Prostate gland (tissue), 2 donors: ENCODE measurements at regions not wholly inside any gene's neighbourhood (a gene's known extent, or its start where the extent isn't known, plus 50 kb on each side); places are given as distances from the start of the nearest gene placed in this dataset.

Source experiments
- POLR2A ChIP-seq: fragments of 450-650 bp; IDR thresholded peaks from one replicate; pipeline ENCODE4 v1.6.1; 2016; ENCODE audit warnings: antibody characterized with exemption, mild to moderate bottlenecking
- POLR2AphosphoS5 ChIP-seq: sonication (generic); formaldehyde crosslinking; IDR thresholded peaks from one replicate; pipeline ENCODE4 v1.6.1; 2017; ENCODE audit warnings: antibody characterized with exemption
- TF ChIP-seq, protein P1 (sequence below), 4 experiments: fragments of 200-600 bp in 2 of 4; fragments of 450-650 bp in 2 of 4; sonication (generic) in 2 of 4; IDR thresholded peaks; 1 replicate in 3 of 4; 2 replicates in 1 of 4; pipeline ENCODE4 v1.5.1; 2016 to 2019; ENCODE audit warnings: antibody characterized with exemption in 4 of 4, mild to moderate bottlenecking in 2 of 4, moderate library complexity in 2 of 4

DNA sequence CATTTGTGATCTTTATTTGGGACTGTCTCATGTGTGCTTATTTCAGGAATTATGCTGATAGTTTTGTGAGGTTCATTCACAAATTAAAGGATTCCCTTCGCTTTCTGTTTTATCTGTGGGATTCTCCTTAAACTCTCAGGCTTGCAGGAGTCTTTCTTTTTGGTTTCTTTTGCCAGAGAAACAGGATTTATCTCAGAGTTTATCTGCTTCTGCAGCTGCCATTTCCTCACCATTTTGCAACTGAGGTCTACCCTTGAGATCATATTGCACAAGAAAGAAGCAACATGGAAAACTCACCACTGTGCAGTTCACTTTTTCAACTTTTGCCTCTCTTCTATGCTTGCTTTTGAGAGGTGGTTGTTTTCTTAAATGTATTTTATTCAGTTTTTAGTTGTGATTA, 201.0 kb downstream of the PRL start:
- TF ChIP-seq, protein P1, sequence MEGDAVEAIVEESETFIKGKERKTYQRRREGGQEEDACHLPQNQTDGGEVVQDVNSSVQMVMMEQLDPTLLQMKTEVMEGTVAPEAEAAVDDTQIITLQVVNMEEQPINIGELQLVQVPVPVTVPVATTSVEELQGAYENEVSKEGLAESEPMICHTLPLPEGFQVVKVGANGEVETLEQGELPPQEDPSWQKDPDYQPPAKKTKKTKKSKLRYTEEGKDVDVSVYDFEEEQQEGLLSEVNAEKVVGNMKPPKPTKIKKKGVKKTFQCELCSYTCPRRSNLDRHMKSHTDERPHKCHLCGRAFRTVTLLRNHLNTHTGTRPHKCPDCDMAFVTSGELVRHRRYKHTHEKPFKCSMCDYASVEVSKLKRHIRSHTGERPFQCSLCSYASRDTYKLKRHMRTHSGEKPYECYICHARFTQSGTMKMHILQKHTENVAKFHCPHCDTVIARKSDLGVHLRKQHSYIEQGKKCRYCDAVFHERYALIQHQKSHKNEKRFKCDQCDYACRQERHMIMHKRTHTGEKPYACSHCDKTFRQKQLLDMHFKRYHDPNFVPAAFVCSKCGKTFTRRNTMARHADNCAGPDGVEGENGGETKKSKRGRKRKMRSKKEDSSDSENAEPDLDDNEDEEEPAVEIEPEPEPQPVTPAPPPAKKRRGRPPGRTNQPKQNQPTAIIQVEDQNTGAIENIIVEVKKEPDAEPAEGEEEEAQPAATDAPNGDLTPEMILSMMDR (IDR thresholded peaks at IDR 0.05): no peak
- TF ChIP-seq POLR2A (no peak), POLR2AphosphoS5 (no peak)
